ENCODE measurements at regions not wholly inside any gene's neighbourhood (a gene's known extent, or its start where the extent isn't known, plus 50 kb on each side); places are given as distances from the start of the nearest gene placed in this dataset.

GRCh38 chr3:163946785-163947184 lies 1131.5 kb downstream of the SI start:
- no peak for TF ChIP-seq CTCF (IDR thresholded peaks at IDR 0.05; ENCODE audit: extremely low read depth, insufficient read depth, missing control alignments)
- DNase-seq (ENCODE audit: low spot score) = no peak
- in situ Hi-C loops (cut with MboI; ENCODE audit: low pct_unique_long_range_greater_than_20kb, low sequenced_read_pairs, unreplicated experiment) = no loop called here

- TF ChIP-seq CTCF (IDR thresholded peaks at IDR 0.05; ENCODE audit: extremely low read depth, insufficient read depth, missing control alignments) = no peak
- no peak for DNase-seq (ENCODE audit: low spot score)
- in situ Hi-C loops (cut with MboI; ENCODE audit: low pct_unique_long_range_greater_than_20kb, low sequenced_read_pairs, unreplicated experiment) = no loop called here
Observed at GRCh38 chr3:163943664-163944063, 1134.6 kb downstream of the SI start.

GRCh38 chr3:163939926-163940325 lies 1138.4 kb downstream of the SI start:
- in situ Hi-C loops (cut with MboI; ENCODE audit: low pct_unique_long_range_greater_than_20kb, low sequenced_read_pairs, unreplicated experiment) = no loop called here
- DNase-seq (ENCODE audit: low spot score) = no peak
- no peak for TF ChIP-seq CTCF (IDR thresholded peaks at IDR 0.05; ENCODE audit: extremely low read depth, insufficient read depth, missing control alignments)

- no peak for TF ChIP-seq CTCF (IDR thresholded peaks at IDR 0.05; ENCODE audit: extremely low read depth, insufficient read depth, missing control alignments)
- no peak for DNase-seq (ENCODE audit: low spot score)
- in situ Hi-C loops (cut with MboI; ENCODE audit: low pct_unique_long_range_greater_than_20kb, low sequenced_read_pairs, unreplicated experiment) = no loop called here
Observed at GRCh38 chr3:163936543-163936942, 1141.8 kb downstream of the SI start.

GRCh38 chr3:163935411-163935810 lies 1142.9 kb downstream of the SI start:
- no peak for TF ChIP-seq CTCF (IDR thresholded peaks at IDR 0.05; ENCODE audit: extremely low read depth, insufficient read depth, missing control alignments)
- DNase-seq (ENCODE audit: low spot score) = no peak
- in situ Hi-C loops (cut with MboI; ENCODE audit: low pct_unique_long_range_greater_than_20kb, low sequenced_read_pairs, unreplicated experiment) = no loop called here

- DNase-seq (ENCODE audit: low spot score) = no peak
- TF ChIP-seq CTCF (IDR thresholded peaks at IDR 0.05; ENCODE audit: extremely low read depth, insufficient read depth, missing control alignments) = no peak
- in situ Hi-C loops (cut with MboI; ENCODE audit: low pct_unique_long_range_greater_than_20kb, low sequenced_read_pairs, unreplicated experiment) = no loop called here
Observed at GRCh38 chr3:163929069-163929652, 1149.1 kb downstream of the SI start.

GRCh38 chr3:163927521-163927920 lies 1150.8 kb downstream of the SI start:
- DNase-seq (ENCODE audit: low spot score) = no peak
- in situ Hi-C loops (cut with MboI; ENCODE audit: low pct_unique_long_range_greater_than_20kb, low sequenced_read_pairs, unreplicated experiment) = no loop called here
- TF ChIP-seq CTCF (IDR thresholded peaks at IDR 0.05; ENCODE audit: extremely low read depth, insufficient read depth, missing control alignments) = no peak

All from GM13977 (cell line).